ENCODE measurements at regions not wholly inside any gene's neighbourhood (a gene's known extent, or its start where the extent isn't known, plus 50 kb on each side); places are given as distances from the start of the nearest gene placed in this dataset.

- no peaks in the 10 kb centered on the region for H3K27me3 ChIP-seq (ENCODE audit: control insufficient read depth, extremely low read depth, insufficient read depth, low read length)
- H3K36me3 ChIP-seq (ENCODE audit: control insufficient read depth in 2 of 2, extremely low read depth in 1 of 2, insufficient read depth in 2 of 2, low read length in 2 of 2): no peaks in the 10 kb centered on the region
- no peak overlapping the region for H3K27ac ChIP-seq (ENCODE audit: control insufficient read depth, insufficient read depth, low read length)
- no peaks in the 10 kb centered on the region for H4K20me1 ChIP-seq (ENCODE audit: control insufficient read depth, extremely low read depth, insufficient read depth, low read length)
- dilution Hi-C loops (cut with MboI; ENCODE audit: extremely low pct_ligation_motif_present, low sequenced_read_pairs): no loop called here
- FAIRE-seq: no peak
- DNase-seq (ENCODE audit: low read depth, low spot score): no peak
- H3K4me3 ChIP-seq (ENCODE audit: control insufficient read depth in 2 of 3, extremely low read depth in 1 of 3, insufficient read depth in 2 of 3, low read depth in 1 of 3, low read length in 3 of 3): no peak overlapping the region
- no peak overlapping the region for H3K4me2 ChIP-seq (ENCODE audit: control insufficient read depth, extremely low read depth, insufficient read depth, low read depth, low read length)
- H3K9me1 ChIP-seq (ENCODE audit: control insufficient read depth, extremely low read depth, insufficient read depth, low read length): no peaks in the 10 kb centered on the region
- TF ChIP-seq EZH2 (IDR thresholded peaks at IDR 0.05; ENCODE audit: low read length) (no peak), CTCF (optimal IDR thresholded peaks at IDR 0.05 in 1 of 3, IDR thresholded peaks at IDR 0.05 in 1 of 3, conservative IDR thresholded peaks at IDR 0.05 in 1 of 3; ENCODE audit: extremely low read depth in 1 of 3, insufficient read depth in 2 of 3, low read length in 3 of 3) (no peak)
- no peaks in the 10 kb centered on the region for H3K9me3 ChIP-seq (ENCODE audit: control insufficient read depth, low read depth, low read length)
- no peak overlapping the region for H3K9ac ChIP-seq (ENCODE audit: control insufficient read depth, extremely low read depth, insufficient read depth, low read length)
- H3K4me1 ChIP-seq (ENCODE audit: control insufficient read depth, extremely low read depth, insufficient read depth, low read length): no peaks in the 10 kb centered on the region
- no peak overlapping the region for H2AFZ ChIP-seq (ENCODE audit: control insufficient read depth, low read length)
- H3K79me2 ChIP-seq (ENCODE audit: control insufficient read depth, insufficient read depth, low read length): no peaks in the 10 kb centered on the region
Measured at GRCh38 chr20:2217857-2218539, 77.8 kb upstream of the TGM3 start.

GRCh38 chr20:2219481-2220006 is 76.3 kb upstream of the TGM3 start:
- H2AFZ ChIP-seq (ENCODE audit: control insufficient read depth, low read length): no peak overlapping the region
- dilution Hi-C loops (cut with MboI; ENCODE audit: extremely low pct_ligation_motif_present, low sequenced_read_pairs): no loop called here

More at GRCh38 chr20:2219481-2220006, 76.3 kb upstream of the TGM3 start:
- Histone ChIP-seq H3K4me1 (ENCODE audit: control insufficient read depth, extremely low read depth, insufficient read depth, low read length) (no peaks in the 10 kb centered on the region), H3K27me3 (ENCODE audit: control insufficient read depth, extremely low read depth, insufficient read depth, low read length) (no peaks in the 10 kb centered on the region), H3K27ac (ENCODE audit: control insufficient read depth, insufficient read depth, low read length) (no peak overlapping the region), H3K9me3 (ENCODE audit: control insufficient read depth, low read depth, low read length) (no peaks in the 10 kb centered on the region), H3K9me1 (ENCODE audit: control insufficient read depth, extremely low read depth, insufficient read depth, low read length) (no peaks in the 10 kb centered on the region), H3K36me3 (ENCODE audit: control insufficient read depth in 2 of 2, extremely low read depth in 1 of 2, insufficient read depth in 2 of 2, low read length in 2 of 2) (no peaks in the 10 kb centered on the region), H3K4me3 (ENCODE audit: control insufficient read depth in 2 of 3, extremely low read depth in 1 of 3, insufficient read depth in 2 of 3, low read depth in 1 of 3, low read length in 3 of 3) (no peak overlapping the region), H3K79me2 (ENCODE audit: control insufficient read depth, insufficient read depth, low read length) (no peaks in the 10 kb centered on the region), H4K20me1 (ENCODE audit: control insufficient read depth, extremely low read depth, insufficient read depth, low read length) (no peaks in the 10 kb centered on the region), H3K9ac (ENCODE audit: control insufficient read depth, extremely low read depth, insufficient read depth, low read length) (no peak overlapping the region), H3K4me2 (ENCODE audit: control insufficient read depth, extremely low read depth, insufficient read depth, low read depth, low read length) (no peak overlapping the region)
- no peak for TF ChIP-seq CTCF (optimal IDR thresholded peaks at IDR 0.05 in 1 of 3, IDR thresholded peaks at IDR 0.05 in 1 of 3, conservative IDR thresholded peaks at IDR 0.05 in 1 of 3; ENCODE audit: extremely low read depth in 1 of 3, insufficient read depth in 2 of 3, low read length in 3 of 3)
- TF ChIP-seq EZH2 (IDR thresholded peaks at IDR 0.05; ENCODE audit: low read length): no peak
- FAIRE-seq: no peak
- no peak for DNase-seq (ENCODE audit: low read depth, low spot score)

Data from keratinocyte (primary cell).